ENCODE measurements at regions not wholly inside any gene's neighbourhood (a gene's known extent, or its start where the extent isn't known, plus 50 kb on each side); places are given as distances from the start of the nearest gene placed in this dataset.

- TF ChIP-seq, protein P1, sequence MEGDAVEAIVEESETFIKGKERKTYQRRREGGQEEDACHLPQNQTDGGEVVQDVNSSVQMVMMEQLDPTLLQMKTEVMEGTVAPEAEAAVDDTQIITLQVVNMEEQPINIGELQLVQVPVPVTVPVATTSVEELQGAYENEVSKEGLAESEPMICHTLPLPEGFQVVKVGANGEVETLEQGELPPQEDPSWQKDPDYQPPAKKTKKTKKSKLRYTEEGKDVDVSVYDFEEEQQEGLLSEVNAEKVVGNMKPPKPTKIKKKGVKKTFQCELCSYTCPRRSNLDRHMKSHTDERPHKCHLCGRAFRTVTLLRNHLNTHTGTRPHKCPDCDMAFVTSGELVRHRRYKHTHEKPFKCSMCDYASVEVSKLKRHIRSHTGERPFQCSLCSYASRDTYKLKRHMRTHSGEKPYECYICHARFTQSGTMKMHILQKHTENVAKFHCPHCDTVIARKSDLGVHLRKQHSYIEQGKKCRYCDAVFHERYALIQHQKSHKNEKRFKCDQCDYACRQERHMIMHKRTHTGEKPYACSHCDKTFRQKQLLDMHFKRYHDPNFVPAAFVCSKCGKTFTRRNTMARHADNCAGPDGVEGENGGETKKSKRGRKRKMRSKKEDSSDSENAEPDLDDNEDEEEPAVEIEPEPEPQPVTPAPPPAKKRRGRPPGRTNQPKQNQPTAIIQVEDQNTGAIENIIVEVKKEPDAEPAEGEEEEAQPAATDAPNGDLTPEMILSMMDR (conservative IDR thresholded peaks at IDR 0.05), result no peak
- no peak for TF ChIP-seq EZH2 (IDR thresholded peaks at IDR 0.05; ENCODE audit: low read depth)
Measured at GRCh38 chr4:107423677-107424405, 296.2 kb downstream of the PAPSS1 start.
